C4-2B (cell line): ENCODE measurements at regions not wholly inside any gene's neighbourhood (a gene's known extent, or its start where the extent isn't known, plus 50 kb on each side); places are given as distances from the start of the nearest gene placed in this dataset.

Source experiments
- H3K27ac ChIP-seq: fragments of 450-650 bp; 2 replicates; pipeline ENCODE4 v1.5.1; 2017
- ZFX ChIP-seq: fragments of 450-650 bp; IDR thresholded peaks from 2 replicates; pipeline ENCODE4 v1.6.1; 2017
- TF ChIP-seq, protein P1 (sequence below): fragments of 450-650 bp; conservative IDR thresholded peaks from 2 replicates; pipeline ENCODE4 v1.5.1; 2017; ENCODE audit warnings: mild to moderate bottlenecking

GRCh38 chr7:52423251-52423650, 612.2 kb upstream of the POM121L12 start:
- TF ChIP-seq, protein P1, sequence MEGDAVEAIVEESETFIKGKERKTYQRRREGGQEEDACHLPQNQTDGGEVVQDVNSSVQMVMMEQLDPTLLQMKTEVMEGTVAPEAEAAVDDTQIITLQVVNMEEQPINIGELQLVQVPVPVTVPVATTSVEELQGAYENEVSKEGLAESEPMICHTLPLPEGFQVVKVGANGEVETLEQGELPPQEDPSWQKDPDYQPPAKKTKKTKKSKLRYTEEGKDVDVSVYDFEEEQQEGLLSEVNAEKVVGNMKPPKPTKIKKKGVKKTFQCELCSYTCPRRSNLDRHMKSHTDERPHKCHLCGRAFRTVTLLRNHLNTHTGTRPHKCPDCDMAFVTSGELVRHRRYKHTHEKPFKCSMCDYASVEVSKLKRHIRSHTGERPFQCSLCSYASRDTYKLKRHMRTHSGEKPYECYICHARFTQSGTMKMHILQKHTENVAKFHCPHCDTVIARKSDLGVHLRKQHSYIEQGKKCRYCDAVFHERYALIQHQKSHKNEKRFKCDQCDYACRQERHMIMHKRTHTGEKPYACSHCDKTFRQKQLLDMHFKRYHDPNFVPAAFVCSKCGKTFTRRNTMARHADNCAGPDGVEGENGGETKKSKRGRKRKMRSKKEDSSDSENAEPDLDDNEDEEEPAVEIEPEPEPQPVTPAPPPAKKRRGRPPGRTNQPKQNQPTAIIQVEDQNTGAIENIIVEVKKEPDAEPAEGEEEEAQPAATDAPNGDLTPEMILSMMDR = no peak
- TF ChIP-seq ZFX = no peak
- H3K27ac ChIP-seq = no peak overlapping the region

DNA sequence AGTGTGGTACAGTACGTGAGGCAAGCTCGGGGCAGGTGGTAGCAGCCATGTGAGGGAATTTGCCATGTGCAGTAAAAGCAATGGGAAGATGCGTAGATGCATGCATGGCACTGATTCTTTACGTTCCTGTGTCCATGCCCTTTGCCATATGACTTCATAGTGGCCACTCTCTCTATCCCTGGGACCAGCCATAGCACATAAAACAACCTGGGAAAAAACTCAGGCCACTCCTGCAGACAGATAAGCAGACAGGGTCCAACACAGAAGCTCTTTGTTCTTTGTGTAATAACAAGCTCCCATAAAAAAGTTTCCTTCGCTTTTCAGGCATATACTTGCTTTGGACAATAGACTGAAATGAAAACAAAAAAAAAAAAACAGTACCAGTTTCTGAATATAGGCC, 622.4 kb upstream of the POM121L12 start:
- TF ChIP-seq, protein P1 = no peak
- TF ChIP-seq ZFX = no peak
- no peak overlapping the region for H3K27ac ChIP-seq

DNA sequence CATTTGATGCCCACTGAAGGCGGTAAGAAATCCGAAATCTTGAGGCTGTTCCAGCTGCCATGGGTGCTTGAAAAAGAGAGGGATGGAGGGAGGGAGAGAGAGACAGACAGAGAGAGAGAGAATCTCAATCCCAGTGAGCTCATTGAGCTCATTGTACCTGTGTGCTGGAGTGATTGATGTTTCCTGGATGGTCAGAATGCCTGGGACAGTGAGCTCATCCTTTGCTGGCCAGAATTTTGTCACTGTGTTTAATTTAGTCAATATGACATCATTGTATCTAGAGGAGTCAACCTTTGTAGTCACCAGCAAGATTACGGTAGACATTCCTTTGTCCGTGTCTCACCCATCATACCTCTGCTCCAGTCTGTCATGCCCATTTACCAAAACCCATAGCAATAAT, 625.4 kb upstream of the POM121L12 start:
- no peak for TF ChIP-seq ZFX
- TF ChIP-seq, protein P1 = no peak
- H3K27ac ChIP-seq = no peak overlapping the region

GRCh38 chr7:52406808-52407207, 628.6 kb upstream of the POM121L12 start:
- no peak for TF ChIP-seq ZFX
- TF ChIP-seq, protein P1 = no peak
- no peak overlapping the region for H3K27ac ChIP-seq

- no peak overlapping the region for H3K27ac ChIP-seq
- no peak for TF ChIP-seq ZFX
- TF ChIP-seq, protein P1 = no peak
These were observed 652.7 kb upstream of the POM121L12 start for GRCh38 chr7:52382731-52383130.

- no peak overlapping the region for H3K27ac ChIP-seq
- TF ChIP-seq, protein P1 = no peak
These were observed 665.5 kb upstream of the POM121L12 start for GRCh38 chr7:52369922-52370321.

GRCh38 chr7:52365349-52365748, 670.1 kb upstream of the POM121L12 start:
- no peak overlapping the region for H3K27ac ChIP-seq
- TF ChIP-seq ZFX = no peak
- TF ChIP-seq, protein P1 = no peak
